NCI-H1930 (cell line): ENCODE measurements at regions not wholly inside any gene's neighbourhood (a gene's known extent, or its start where the extent isn't known, plus 50 kb on each side); places are given as distances from the start of the nearest gene placed in this dataset.

Source experiments
- DNase-seq, 2 experiments: peaks; one replicate each; lab custom pipeline; 2025; lab: John Stamatoyannopoulos, UW

GRCh38 chr1:106063510-106063909 is 993.0 kb upstream of the PRMT6 start:
- peak; percentile 56 to 61 for DNase-seq

GRCh38 chr1:106072909-106073600 is 983.4 kb upstream of the PRMT6 start:
- no peak for DNase-seq

GRCh38 chr1:106080608-106081325 is 975.7 kb upstream of the PRMT6 start:
- no peak for DNase-seq

- DNase-seq = no peak
These were observed 945.4 kb upstream of the PRMT6 start for GRCh38 chr1:106111044-106111443.

GRCh38 chr1:106113851-106114250 is 942.6 kb upstream of the PRMT6 start:
- DNase-seq = no peak

- DNase-seq = no peak
These were observed 935.7 kb upstream of the PRMT6 start for GRCh38 chr1:106120789-106121188.

- DNase-seq = no peak
These were observed 934.7 kb upstream of the PRMT6 start for GRCh38 chr1:106121728-106122127.

- no peak for DNase-seq
These were observed 921.9 kb upstream of the PRMT6 start for GRCh38 chr1:106134561-106134960.

- no peak for DNase-seq
These were observed 883.4 kb upstream of the PRMT6 start for GRCh38 chr1:106173101-106173500.

- no peak for DNase-seq
These were observed 877.7 kb upstream of the PRMT6 start for GRCh38 chr1:106178791-106179190.

GRCh38 chr1:106181866-106182265 is 874.6 kb upstream of the PRMT6 start:
- DNase-seq = no peak

- no peak for DNase-seq
These were observed 871.4 kb upstream of the PRMT6 start for GRCh38 chr1:106185089-106185488.

- DNase-seq = no peak
These were observed 866.7 kb upstream of the PRMT6 start for GRCh38 chr1:106189780-106190179.

- no peak for DNase-seq
These were observed 862.3 kb upstream of the PRMT6 start for GRCh38 chr1:106194206-106194605.

- no peak for DNase-seq
These were observed 855.8 kb upstream of the PRMT6 start for GRCh38 chr1:106200711-106201110.

- DNase-seq = no peak
These were observed 849.3 kb upstream of the PRMT6 start for GRCh38 chr1:106207185-106207584.

GRCh38 chr1:106217765-106218164 is 838.7 kb upstream of the PRMT6 start:
- DNase-seq = no peak

- DNase-seq = no peak
These were observed 834.1 kb upstream of the PRMT6 start for GRCh38 chr1:106222403-106222802.

GRCh38 chr1:106223213-106223612 is 833.3 kb upstream of the PRMT6 start:
- no peak for DNase-seq

- DNase-seq = no peak
These were observed 832.0 kb upstream of the PRMT6 start for GRCh38 chr1:106224426-106224825.

GRCh38 chr1:106225403-106225802 is 831.1 kb upstream of the PRMT6 start:
- DNase-seq = no peak

GRCh38 chr1:106226550-106226949 is 829.9 kb upstream of the PRMT6 start:
- DNase-seq = no peak

- no peak for DNase-seq
These were observed 824.3 kb upstream of the PRMT6 start for GRCh38 chr1:106232128-106232527.

- DNase-seq = no peak
These were observed 823.0 kb upstream of the PRMT6 start for GRCh38 chr1:106233511-106233910.
